NCI-H82 (cell line): ENCODE measurements at regions not wholly inside any gene's neighbourhood (a gene's known extent, or its start where the extent isn't known, plus 50 kb on each side); places are given as distances from the start of the nearest gene placed in this dataset.
A peak's percentile ranks its signal among the peaks of the same experiment; 100 is the strongest.
"Not testable (repeated sequence)": the region's sequence is repeated elsewhere in the genome, so short reads cannot be mapped to it uniquely, and the experiment has no call there.

ENCODE experiments used
- DNase-seq: peaks from one replicate; lab custom pipeline; 2025; lab: John Stamatoyannopoulos, UW

DNA sequence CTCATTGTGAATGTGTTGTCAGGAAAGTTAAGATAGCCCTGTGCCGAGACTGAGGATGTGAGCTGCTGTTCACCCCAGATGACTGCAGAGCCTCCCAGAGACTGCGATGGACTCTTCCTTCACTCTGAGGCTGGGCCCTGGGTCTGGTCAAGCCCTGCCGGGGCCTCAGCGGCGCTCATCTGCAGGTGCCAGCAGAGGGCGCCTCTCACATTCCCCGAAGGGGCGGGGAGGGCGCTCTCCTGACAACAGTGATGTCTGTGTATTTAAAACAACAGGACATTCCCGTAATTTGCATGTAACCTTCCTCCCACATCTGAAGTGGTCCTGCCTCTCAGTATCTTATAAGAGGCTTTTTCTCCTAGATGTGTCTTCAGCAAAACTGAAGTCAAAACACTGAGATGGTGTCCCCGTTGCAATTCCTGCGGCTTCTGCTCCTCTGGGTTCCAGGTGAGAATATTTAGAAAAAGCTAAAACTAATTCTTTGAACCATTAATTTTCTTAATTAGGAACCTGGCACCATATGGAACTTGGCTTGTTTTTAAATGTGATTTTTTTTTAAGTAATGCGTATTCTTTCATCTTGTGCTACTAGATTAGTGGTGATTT is 1377.9 kb downstream of the RPIA start:
- DNase-seq: peak; percentile 63

DNA sequence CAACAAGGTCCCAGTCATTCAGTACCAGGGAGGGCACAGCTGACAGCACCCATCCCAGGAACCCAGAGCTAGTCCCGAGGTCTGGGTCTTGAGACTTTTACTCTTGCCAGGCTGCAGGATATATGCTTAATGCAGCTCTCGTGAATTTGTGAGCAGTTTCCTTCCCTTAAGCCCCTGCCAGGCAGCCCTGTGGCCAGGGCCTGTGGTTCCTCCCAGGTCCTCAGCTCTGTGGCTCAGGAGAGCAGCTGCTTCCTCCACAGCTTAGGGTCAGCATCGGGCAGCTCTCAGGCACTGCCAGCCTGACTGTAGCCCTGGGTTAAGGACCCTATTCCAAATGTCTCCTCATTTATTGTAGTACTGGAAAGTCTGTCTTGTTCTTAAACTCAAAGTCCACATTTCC is 1384.8 kb downstream of the RPIA start:
- DNase-seq: no peak

GRCh38 chr2:90077948-90078347 is 1386.5 kb downstream of the RPIA start:
- DNase-seq: no peak

GRCh38 chr2:90079374-90079773 is 1387.9 kb downstream of the RPIA start:
- DNase-seq: no peak

DNA sequence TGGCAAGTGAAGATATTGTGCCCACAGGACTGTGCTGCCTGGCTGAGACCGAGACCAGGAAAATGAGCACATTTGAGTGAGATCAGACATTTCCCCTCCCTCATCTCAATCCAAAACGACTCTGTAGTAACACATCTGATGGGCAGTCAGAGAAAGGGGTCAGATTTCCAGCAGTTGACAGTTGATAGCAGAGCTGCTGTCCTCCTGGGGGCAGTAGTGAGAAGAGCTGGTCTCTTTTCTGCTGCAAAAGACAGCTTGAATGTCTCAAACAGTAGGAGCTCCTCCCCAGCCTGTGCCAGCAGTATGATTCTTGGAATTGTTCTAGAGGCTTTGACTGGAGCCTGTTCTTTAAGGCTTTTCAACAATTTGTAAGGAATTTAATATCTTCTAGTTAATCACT is 1396.3 kb downstream of the RPIA start:
- peak; percentile 27 for DNase-seq

DNA sequence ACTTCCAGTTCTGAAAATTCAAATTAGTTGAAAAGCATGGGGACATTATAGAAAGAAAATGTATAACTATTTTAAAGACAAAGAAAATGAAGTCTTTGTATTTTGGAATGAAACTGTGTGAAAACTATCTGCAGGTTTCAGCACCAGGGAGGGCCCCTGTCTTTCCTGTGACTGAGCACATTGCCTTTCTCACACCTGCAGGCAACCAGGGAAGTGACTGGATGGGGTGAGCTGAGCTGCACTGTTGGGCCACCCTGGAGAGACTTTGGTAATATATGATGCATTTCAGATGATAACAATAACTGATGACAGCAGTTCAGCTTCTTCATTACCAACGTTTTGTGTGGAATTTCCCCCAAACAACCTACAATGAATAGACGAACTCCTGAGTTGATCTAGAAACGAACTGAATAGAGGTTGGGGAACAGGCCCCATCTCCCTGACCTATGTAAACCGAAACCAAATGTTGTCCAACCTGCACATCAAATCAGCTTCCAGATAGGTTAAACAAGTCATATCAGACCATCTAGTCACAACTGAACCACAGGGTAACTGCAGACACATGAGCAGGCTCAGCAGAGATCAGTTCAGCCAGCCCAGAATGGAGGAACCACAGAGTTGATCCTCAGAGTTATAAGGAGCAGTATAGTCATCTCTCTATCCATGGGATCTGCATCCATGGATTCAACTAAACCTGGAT is 1402.2 kb downstream of the RPIA start:
- not testable (repeated sequence) for DNase-seq

DNA sequence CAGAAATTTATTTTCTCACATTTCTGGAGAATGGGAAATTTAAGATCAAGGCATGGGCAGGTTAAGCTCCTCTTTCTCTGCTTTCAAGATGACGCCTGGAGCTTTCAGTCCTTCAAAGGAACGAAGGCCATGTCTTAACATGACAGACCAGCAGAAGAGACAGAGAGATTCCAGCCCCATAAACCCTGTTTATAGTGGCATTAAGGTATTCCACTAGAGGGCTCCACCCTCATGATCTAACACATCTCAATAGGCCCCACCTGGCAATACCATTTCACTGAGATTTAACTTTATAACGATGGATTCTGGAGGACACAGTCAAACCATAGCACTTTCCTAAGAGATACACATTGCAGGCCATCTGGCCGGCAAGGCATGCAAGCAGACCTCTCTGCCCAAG is 1406.1 kb downstream of the RPIA start:
- not testable (repeated sequence) for DNase-seq

DNA sequence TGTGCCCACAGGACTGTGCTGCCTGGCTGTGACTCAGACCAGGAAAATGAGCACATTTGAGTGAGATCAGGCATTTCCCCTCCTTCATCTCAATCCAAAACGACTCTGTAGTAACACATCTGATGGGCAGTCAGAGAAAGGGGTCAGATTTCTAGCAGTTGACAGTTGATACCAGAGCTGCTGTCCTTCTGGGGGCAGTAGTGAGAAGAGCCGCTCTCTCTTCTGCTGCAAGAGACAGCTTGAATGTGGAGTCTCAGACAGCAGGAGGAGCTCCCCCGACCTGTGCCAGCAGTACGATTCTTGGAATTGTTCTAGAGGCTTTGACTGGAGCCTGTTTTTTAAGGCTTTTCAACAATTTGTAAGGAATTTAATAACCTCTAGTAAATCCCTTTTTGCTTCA is 1413.7 kb downstream of the RPIA start:
- peak; percentile 16 for DNase-seq

DNA sequence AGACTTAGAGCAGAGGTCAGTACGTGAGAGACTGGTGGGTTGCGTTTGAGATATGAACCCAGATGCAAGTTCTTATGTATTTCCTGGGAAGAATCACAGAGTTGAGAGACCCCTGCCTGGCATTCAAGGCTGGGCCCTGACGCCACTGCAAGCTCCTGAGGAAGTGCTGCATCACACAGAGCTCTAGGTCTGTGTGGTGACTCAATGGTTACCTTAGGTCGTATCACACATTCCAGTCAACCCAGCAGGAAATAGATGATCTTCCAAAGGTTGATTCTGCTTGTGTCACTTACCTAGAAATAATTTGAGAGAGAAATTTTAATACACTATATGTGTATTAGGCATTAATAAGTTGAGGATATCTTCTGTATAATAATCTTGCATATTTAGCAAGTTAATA is 1431.9 kb downstream of the RPIA start:
- not testable (repeated sequence) for DNase-seq

DNA sequence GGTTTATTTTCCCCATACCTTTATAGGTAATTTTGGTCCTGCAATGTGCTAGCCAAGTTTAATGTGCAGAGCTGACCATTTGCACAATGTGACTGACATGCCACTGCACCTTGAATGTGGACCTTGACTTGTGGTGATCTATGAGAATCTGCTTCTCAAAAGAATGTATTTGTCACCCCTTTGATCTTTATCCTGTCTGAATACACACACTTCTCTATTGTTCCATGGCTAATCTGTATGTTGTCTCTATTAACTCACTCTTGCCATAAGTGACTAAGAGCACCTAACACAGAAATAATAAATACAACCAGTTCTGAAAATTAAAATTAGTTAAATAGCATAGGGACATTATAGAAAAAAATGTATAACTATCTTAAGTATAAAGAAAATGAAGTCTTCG is 1447.6 kb downstream of the RPIA start:
- DNase-seq: not testable (repeated sequence)

DNA sequence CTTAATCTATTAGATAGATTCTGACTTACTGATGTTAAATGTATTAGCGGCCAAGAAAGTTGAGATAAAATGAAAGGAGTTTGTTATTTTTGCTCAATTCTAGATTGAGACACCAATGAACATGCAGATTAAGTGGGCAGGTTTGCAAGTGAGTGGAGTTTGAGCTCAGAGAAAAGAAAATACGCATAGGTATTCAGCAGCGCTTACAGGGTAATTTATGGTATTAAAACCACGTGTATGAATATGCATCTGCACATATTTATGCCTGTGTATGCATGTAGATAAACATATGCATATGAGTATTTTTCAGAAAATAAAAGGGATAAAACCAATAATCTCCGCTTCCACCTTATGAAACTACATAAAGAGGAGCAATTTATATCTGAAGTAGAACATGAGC is 1450.1 kb downstream of the RPIA start:
- DNase-seq: not testable (repeated sequence)

GRCh38 chr2:90151805-90152204 is 1460.3 kb downstream of the RPIA start:
- DNase-seq: not testable (repeated sequence)

DNA sequence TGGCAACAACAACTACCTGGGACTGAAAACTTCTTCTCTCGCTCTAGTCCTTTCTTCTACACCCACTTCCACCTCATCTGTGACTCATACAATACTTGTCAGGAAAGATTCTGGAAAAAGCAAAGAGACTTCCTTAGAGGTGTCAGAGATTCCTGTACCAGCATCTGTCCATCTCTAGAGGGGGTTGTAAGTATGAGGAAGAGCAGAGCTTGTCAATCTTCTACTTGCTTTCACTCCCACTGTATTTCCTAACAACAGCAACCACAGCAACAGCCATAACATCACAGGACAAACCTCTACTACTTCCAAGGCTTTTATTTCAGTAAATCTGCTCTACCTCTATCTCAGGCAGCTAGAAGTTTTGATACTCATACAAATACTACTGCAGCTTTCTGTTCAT is 1479.5 kb downstream of the RPIA start:
- DNase-seq: not testable (repeated sequence)

DNA sequence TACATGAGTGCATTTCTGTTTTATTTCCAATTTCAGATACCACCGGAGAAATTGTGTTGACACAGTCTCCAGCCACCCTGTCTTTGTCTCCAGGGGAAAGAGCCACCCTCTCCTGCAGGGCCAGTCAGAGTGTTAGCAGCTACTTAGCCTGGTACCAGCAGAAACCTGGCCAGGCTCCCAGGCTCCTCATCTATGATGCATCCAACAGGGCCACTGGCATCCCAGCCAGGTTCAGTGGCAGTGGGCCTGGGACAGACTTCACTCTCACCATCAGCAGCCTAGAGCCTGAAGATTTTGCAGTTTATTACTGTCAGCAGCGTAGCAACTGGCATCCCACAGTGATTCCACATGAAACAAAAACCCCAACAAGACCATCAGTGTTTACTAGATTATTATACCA is 1481.6 kb downstream of the RPIA start:
- not testable (repeated sequence) for DNase-seq

DNA sequence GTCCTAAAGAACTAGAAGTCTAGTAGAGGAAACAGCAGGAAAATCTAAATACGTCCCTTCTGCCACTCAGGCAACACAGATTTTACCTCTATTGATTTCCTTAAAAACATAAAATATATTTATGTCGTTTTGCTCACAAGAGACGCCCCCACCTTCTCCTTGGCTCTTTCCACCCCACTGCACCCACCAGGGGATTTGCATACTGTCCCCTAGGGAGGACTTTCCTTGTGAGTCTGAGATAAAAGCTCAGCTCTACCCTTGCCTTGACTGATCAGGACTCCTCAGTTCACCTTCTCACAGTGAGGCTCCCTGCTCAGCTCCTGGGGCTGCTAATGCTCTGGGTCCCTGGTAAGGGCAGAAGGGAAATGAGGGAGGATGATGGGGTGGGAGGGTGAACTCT is 1488.1 kb downstream of the RPIA start:
- not testable (repeated sequence) for DNase-seq

- peak; percentile 47 for DNase-seq
These were observed 1516.1 kb downstream of the RPIA start for GRCh38 chr2:90207454-90208058.

DNA sequence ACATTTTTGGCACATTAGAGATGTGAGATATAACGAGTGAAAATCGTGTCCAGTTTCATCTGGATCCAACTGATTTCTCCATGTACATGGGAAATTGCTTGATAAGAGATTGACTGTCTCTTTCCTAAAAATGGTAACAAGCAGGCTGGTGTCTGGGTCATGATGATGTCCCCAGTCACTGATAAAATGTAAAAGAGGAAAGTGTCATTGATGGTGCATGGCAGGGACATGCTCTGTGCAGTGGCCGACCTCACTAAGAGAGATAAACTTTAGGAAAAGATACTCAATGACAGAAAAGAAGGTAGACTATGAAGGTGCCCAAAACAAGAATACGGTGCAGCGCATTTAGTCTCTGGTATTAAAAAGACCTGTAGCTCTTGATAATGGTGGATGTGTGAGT is 1517.5 kb downstream of the RPIA start:
- no peak for DNase-seq

GRCh38 chr2:90209806-90210205 is 1518.3 kb downstream of the RPIA start:
- DNase-seq: no peak

DNA sequence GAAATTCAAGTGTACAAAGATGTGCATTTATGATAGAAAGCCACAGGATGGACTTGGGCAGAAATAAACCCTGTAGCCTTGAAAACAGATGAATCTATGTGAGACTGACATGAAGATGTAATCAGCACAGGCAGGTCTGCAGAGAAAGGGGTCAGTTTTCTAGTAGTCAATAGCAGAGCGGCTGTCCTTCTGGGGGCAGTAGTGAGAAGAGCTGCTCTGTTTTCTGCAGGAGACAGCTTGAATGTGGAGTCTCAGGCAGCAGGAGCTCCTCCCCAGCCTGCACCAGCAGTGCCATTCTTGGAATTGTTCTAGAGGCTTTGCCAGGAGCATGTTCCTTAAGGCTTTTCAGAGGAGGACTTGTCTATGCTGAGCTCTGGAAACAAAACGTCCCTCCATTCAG is 1524.4 kb downstream of the RPIA start:
- peak; percentile 3 for DNase-seq

DNA sequence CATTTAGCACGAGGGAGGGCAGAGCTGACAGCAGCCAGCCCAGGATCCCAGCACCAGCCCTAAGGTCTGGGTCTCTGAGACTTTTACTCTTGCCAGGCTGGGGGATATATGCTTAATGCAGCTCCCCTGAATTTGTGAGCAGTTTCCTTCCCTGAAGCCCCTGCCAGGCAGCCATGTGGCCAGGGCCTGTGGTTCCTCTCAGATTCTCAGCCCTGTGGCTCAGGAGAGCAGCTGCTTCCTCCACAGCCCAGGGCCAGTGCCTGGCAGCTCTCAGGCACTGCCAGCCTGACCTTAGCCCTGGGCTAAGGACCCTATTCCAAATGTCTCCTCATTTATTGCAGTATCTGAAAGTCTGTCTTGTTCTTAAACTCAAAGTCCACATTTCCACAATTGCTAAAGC is 1525.3 kb downstream of the RPIA start:
- not testable (repeated sequence) for DNase-seq

DNA sequence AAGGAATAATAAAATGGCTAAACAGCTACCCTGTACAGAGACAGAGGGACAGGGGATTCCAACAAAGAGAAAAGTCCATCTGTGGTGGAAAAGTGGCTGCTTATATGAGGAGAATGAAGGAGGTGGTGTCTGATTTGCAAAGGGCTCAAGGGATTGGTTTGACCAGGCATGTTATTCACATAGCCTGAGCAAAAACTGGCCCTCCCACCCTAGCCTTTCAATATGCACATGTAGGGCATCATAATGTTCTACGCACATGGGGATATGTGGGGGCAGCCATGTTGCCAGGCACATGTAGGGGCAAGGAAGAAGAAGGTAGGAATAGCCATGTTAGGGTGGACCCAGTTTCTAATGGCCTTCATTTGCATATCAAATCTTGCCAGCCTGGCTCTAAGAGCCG is 1527.1 kb downstream of the RPIA start:
- DNase-seq: not testable (repeated sequence)

DNA sequence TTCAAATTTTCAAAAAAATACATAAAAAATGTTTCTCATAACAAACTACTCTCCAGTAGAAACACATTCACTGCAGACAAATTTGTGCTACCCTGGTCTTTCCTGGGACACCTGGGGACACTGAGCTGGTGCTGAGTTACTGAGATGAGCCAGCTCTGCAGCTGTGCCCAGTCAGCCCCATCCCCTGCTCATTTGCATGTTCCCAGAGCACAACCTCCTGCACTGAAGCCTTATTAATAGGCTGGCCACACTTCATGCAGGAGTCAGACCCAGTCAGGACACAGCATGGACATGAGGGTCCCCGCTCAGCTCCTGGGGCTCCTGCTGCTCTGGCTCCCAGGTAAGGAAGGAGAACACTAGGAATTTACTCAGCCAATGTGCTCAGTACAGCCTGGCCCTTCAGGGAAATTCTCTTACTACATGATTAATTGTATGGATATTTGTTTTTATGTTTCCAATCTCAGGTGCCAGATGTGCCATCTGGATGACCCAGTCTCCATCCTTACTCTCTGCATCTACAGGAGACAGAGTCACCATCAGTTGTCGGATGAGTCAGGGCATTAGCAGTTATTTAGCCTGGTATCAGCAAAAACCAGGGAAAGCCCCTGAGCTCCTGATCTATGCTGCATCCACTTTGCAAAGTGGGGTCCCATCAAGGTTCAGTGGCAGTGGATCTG is 1529.3 kb downstream of the RPIA start:
- not testable (repeated sequence) for DNase-seq

DNA sequence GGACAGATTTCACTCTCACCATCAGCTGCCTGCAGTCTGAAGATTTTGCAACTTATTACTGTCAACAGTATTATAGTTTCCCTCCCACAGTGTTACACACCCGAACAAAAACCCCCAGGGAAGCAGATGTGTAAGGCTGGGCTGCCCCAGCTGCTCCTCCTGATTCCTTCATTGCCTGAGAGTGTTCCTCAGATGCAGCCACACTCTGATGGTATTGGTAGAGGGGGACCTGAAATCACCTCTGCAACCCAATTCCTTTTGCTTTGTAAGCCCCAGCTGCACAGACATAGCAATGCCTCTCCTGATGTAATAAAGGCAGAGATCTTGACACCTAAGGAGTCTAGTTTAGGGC is 1529.8 kb downstream of the RPIA start:
- no peak for DNase-seq
